GM20000 (cell line): ENCODE measurements at regions not wholly inside any gene's neighbourhood (a gene's known extent, or its start where the extent isn't known, plus 50 kb on each side); places are given as distances from the start of the nearest gene placed in this dataset.

Source experiments
- DNase-seq: peaks from one replicate; pipeline ENCODE4 v3.0.0; 2012; ENCODE audit warnings: low spot score
- TF ChIP-seq, protein P1 (sequence below): IDR thresholded peaks from 2 replicates; pipeline ENCODE4 v1.5.1; 2012; ENCODE audit warnings: mild to moderate bottlenecking, control low read depth; ENCODE audit errors: extremely low read depth, missing control alignments

DNA sequence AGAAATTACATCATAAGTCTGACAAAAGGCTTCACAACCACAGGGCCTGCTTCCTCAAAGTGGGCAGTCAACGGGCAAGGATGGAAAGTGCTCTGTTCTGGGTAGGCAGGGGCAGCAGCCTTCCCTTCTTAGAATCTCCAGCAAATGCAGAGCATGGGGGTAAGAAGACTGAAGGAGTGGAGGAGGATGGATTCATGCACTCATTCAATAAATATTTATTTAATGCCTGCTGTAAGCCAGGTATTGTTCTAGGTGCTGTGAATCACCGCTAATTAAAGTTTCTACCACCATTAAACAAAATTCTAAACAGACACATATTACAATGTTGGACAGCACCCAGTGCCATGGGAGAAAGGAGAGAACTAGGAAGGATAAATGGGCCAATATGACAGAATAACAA is 195.6 kb downstream of the ELAVL2 start:
- no peak for DNase-seq
- TF ChIP-seq, protein P1, sequence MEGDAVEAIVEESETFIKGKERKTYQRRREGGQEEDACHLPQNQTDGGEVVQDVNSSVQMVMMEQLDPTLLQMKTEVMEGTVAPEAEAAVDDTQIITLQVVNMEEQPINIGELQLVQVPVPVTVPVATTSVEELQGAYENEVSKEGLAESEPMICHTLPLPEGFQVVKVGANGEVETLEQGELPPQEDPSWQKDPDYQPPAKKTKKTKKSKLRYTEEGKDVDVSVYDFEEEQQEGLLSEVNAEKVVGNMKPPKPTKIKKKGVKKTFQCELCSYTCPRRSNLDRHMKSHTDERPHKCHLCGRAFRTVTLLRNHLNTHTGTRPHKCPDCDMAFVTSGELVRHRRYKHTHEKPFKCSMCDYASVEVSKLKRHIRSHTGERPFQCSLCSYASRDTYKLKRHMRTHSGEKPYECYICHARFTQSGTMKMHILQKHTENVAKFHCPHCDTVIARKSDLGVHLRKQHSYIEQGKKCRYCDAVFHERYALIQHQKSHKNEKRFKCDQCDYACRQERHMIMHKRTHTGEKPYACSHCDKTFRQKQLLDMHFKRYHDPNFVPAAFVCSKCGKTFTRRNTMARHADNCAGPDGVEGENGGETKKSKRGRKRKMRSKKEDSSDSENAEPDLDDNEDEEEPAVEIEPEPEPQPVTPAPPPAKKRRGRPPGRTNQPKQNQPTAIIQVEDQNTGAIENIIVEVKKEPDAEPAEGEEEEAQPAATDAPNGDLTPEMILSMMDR, result no peak

DNA sequence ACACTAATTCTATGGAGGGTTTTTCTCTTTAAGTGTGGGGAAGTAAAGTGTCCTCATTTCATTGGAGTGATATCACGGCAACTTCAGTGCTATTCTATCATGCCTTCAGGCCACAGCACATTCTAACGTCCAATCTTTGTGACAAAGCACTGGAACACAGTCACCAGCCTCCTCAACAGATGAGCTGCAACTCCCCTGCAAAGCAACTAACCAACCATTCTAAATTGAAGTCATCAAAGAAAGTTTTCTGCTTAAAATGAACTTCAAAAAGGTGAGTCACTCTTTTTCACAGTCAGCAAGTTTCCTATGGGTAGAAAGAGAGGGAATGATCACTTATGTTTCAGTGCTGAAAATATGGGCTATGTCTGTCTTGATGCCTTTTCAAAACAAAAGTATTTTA is 190.8 kb downstream of the ELAVL2 start:
- TF ChIP-seq, protein P1, result no peak
- DNase-seq, result no peak

DNA sequence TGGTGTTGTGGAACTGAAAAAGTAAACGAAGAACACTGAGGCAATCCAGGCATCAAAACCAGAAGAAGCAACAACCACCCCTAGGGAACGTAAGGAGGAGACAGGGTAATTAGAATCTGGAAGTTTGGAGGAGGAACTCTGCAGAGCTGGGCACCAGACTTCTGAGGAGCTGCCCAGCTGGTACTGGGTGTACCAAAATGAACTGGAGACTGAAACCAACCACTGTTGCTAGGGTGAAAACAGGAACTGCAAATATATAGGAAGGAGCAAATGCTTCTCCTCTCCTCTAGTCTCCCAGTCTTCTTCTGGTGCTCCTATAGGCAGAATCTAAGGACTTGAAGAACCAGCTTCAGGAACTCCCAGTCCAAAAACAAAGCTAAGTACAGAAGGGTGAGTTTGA is 189.8 kb downstream of the ELAVL2 start:
- TF ChIP-seq, protein P1, result no peak
- no peak for DNase-seq

DNA sequence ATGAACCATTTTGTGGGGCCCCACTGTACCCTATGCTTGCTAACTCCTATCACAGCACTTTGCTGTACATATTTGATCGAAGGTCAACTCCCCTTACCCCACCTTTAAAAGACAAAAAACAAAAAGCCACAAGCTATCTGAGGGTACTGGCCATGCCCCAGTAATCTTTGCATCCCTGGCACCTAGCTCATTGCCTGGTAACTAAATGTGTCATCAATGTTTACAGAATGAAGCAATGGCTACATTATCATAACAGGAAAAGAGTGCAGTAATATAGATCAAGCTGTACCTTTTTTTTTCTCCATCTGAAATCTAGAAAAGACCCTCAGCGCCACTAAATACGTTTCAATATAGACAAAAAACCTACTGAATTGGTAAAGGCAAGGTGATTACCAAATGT is 188.0 kb downstream of the ELAVL2 start:
- no peak for DNase-seq
- TF ChIP-seq, protein P1, result no peak

DNA sequence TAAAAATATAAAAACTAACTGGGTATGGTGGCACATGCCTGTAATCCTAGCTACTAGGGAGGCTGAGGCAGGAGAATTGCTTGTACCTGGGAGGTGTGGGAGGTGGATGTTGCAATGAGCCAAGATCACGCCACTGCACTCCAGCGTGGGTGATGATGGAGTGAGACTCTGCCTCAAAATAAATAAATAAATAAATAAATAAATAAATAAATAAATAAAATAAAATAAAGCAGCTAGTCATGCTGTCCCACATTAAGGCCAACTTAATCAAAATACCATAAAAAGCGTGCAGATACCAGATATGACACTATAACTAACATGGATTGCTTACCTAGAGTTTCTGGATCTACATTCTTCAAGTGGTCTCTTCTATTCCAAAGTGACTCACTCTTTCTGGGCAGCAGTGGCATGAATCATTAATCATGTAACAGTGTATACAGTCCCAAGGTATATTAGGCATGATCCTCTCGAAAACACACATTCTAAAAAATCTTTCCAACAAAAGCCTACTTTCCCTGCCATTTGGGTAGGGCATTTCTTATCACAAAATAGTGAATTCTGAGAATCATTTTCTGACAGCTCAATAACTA is 187.1 kb downstream of the ELAVL2 start:
- TF ChIP-seq, protein P1, result no peak
- no peak for DNase-seq
